GM12891 (cell line): ENCODE measurements at regions not wholly inside any gene's neighbourhood (a gene's known extent, or its start where the extent isn't known, plus 50 kb on each side); places are given as distances from the start of the nearest gene placed in this dataset.

Experiments used
- POLR2A ChIP-seq: IDR thresholded peaks from 2 replicates; pipeline ENCODE4 v1.6.1; 2011; ENCODE audit warnings: low read depth, low read length, control low read depth
- POLR2AphosphoS5 ChIP-seq: IDR thresholded peaks from 2 replicates; pipeline ENCODE4 v1.6.1; 2011; ENCODE audit warnings: low read depth, low read length, control low read depth
- POU2F2 ChIP-seq: IDR thresholded peaks from 2 replicates; pipeline ENCODE4 v1.6.1; 2011; ENCODE audit warnings: low read depth, mild to moderate bottlenecking, control low read depth, low read length, moderate library complexity
- SPI1 ChIP-seq: IDR thresholded peaks from 2 replicates; pipeline ENCODE4 v1.6.1; 2011; ENCODE audit warnings: low read depth, low read length, control low read depth
- TAF1 ChIP-seq: IDR thresholded peaks from 2 replicates; pipeline ENCODE4 v1.6.1; 2011; ENCODE audit warnings: low read depth, low read length, control low read depth

- TF ChIP-seq POLR2AphosphoS5 (no peak), POU2F2 (no peak), POLR2A (no peak), TAF1 (no peak), SPI1 (no peak)
These were observed 277.5 kb upstream of the RGMA start for GRCh38 chr15:93366387-93367100.
